Adipocyte (in vitro differentiated cells): ENCODE measurements at regions not wholly inside any gene's neighbourhood (a gene's known extent, or its start where the extent isn't known, plus 50 kb on each side); places are given as distances from the start of the nearest gene placed in this dataset.

ENCODE experiments used
- DNase-seq: peaks from one replicate; pipeline ENCODE4 v3.0.0-alpha.2; 2015; ENCODE audit warnings: low read depth
- H3K27me3 ChIP-seq: replicated peaks from 2 replicates; pipeline ENCODE4 v1.7.0; 2013; ENCODE audit warnings: mild to moderate bottlenecking, low read length, moderate library complexity; ENCODE audit not compliant: control insufficient read depth, insufficient read depth
- H3K36me3 ChIP-seq: 2 replicates; pipeline ENCODE4 v1.7.0; 2013; ENCODE audit warnings: low read length, mild to moderate bottlenecking, moderate library complexity; ENCODE audit not compliant: control insufficient read depth, insufficient read depth, severe bottlenecking
- H3K4me1 ChIP-seq: 2 replicates; pipeline ENCODE4 v1.7.0; 2013; ENCODE audit warnings: mild to moderate bottlenecking, low read length, moderate library complexity; ENCODE audit not compliant: control insufficient read depth, insufficient read depth
- H3K4me3 ChIP-seq: 2 replicates; pipeline ENCODE4 v1.7.0; 2013; ENCODE audit warnings: mild to moderate bottlenecking, low read length, moderate library complexity
- H3K9ac ChIP-seq: 2 replicates; pipeline ENCODE4 v1.7.0; 2013; ENCODE audit warnings: mild to moderate bottlenecking, low read length, moderate library complexity
- H3K9me3 ChIP-seq: 2 replicates; pipeline ENCODE4 v1.7.0; 2013; ENCODE audit warnings: mild to moderate bottlenecking, low read length, moderate library complexity; ENCODE audit not compliant: control insufficient read depth

DNA sequence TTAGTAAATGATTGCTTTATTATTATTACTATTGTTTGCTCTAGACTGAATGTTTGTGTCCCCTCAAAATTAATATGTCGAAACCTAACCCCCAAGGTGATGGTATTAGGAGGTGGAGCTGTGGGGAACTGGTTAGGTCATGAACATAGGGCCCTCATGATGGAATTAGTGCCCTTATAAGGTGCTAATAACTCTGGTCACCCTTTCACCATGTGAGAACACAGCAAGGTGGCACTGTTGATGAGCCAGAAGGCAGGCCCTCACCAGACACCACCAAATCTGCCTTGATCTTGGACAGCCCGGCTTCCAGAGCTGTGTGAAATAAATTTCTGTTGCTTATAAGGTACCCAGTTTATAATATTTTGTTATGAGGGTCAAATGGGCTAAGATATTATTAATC lies 95.8 kb downstream of the BDNF start:
- Histone ChIP-seq H3K9me3 (no peaks in the 10 kb centered on the region), H3K9ac (no peak overlapping the region), H3K27me3 (no peaks in the 10 kb centered on the region), H3K4me3 (no peak overlapping the region), H3K36me3 (no peaks in the 10 kb centered on the region), H3K4me1 (no peaks in the 10 kb centered on the region)
- no peak for DNase-seq

DNA sequence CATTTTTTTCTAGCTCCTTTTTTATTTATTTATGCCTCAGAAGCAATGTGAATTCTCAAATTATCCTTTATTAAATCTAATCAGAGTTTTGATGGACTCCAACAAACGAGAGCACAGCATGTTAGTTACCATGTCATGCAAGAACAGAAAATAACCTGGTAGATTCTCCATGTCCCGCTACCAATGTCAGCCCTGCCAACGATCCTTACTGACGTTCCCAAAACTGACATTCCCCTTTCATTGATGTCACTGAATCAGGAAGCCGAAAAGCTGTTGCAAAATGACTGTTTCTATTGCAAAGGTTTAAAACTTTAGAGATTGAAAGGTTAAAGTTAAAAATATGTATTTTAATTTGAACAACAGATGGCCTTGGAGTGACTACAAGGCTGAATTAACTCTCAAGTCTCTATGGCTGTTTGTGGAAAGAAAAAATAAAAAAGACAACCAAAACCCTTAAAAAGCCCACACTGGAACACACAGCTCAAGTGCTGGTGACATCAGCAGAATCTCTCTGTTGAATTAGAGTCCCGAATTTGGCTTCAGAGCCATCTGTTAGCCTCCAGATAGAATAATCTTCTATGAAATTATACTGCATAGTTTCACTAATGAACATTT lies 96.8 kb downstream of the BDNF start:
- Histone ChIP-seq H3K36me3 (no peaks in the 10 kb centered on the region), H3K4me1 (no peaks in the 10 kb centered on the region), H3K4me3 (no peak overlapping the region), H3K9me3 (no peaks in the 10 kb centered on the region), H3K27me3 (no peaks in the 10 kb centered on the region), H3K9ac (no peak overlapping the region)
- no peak for DNase-seq

DNA sequence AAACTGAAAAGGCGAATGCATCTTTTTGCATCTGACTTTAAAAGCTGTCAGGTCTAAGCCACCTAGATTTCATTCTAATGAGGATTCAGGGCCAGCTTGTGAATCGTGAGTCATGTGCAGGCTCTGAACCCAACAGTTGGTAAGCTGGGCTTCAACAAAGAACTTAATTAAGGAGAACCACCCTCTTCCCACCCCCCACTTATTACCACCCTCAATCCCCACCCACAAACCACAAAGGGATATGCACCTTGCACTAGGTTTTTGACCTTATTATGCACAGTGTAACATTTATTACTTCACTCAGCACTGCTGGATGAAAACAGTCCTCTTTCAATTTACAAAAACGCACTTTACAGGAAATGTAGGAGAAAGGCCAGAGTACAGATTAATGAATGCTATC lies 94.1 kb upstream of the LIN7C start:
- Histone ChIP-seq H3K9me3 (no peaks in the 10 kb centered on the region), H3K36me3 (no peaks in the 10 kb centered on the region), H3K9ac (no peak overlapping the region), H3K4me1 (no peaks in the 10 kb centered on the region), H3K27me3 (no peaks in the 10 kb centered on the region), H3K4me3 (no peak overlapping the region)
- DNase-seq: no peak

DNA sequence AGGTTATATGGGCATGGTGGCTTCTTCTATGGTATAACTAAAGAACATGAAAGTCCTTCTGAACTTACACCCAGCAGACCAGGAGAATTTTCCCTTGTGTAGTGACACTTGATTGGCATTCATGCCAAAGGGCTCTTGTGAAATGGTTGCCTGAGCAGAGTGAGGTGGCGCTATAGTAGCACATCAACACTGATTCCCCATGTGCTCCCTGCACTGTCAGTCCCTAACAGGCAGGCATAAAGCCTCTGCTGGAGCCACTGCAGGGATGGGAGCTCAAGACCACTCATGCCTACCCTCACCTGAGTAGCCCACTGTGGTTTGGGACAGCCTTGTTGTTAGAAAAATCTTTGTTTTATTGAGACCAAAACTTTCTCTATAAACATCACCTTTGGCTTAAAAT lies 92.6 kb upstream of the LIN7C start:
- H3K27me3 ChIP-seq: no peaks in the 10 kb centered on the region
- no peaks in the 10 kb centered on the region for H3K9me3 ChIP-seq
- H3K9ac ChIP-seq: no peak overlapping the region
- no peaks in the 10 kb centered on the region for H3K4me1 ChIP-seq
- no peak for DNase-seq
- H3K36me3 ChIP-seq: no peaks in the 10 kb centered on the region
- no peak overlapping the region for H3K4me3 ChIP-seq

DNA sequence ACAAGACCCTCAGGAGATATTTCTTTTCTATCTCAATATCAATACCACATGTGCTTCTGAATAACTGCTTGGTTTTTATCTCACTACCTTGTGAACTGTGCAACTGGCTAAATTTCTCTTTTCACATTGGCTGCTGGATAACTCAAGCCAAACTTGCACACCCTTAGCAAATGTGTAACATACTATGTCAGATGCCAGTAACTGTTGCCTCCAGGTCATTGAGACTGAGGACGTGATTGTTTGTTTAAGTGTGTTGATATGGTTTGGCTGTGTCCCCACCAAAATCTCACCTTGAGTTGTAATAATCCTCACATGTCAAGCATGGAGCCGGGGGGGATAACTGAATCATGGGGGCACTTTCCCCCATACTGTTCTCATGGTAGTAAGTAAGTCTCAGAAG lies 90.2 kb upstream of the LIN7C start:
- Histone ChIP-seq H3K9ac (no peak overlapping the region), H3K36me3 (no peaks in the 10 kb centered on the region), H3K4me3 (no peak overlapping the region), H3K27me3 (no peaks in the 10 kb centered on the region), H3K4me1 (no peaks in the 10 kb centered on the region), H3K9me3 (no peaks in the 10 kb centered on the region)
- DNase-seq: no peak

DNA sequence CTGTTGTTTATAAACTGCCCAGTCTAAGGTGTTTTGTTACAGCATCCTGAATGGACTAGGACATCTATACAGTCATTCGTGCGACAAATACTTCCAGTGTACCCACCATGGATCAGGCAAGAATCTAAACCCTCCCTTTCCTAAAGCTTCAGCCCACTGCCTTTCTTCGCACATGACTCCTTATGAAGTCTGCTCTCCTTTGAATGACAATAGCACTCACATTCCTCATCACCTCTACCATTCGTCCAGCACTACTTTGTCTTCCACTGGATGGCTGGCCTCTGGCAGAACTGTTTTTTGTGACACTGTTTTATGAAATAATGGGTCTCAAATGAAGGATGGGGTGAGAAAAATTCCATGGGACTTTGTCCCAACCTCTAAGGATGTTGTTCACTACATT lies 89.8 kb upstream of the LIN7C start:
- DNase-seq: no peak
- Histone ChIP-seq H3K36me3 (no peaks in the 10 kb centered on the region), H3K4me3 (no peak overlapping the region), H3K27me3 (no peaks in the 10 kb centered on the region), H3K4me1 (no peaks in the 10 kb centered on the region), H3K9me3 (no peaks in the 10 kb centered on the region), H3K9ac (no peak overlapping the region)

DNA sequence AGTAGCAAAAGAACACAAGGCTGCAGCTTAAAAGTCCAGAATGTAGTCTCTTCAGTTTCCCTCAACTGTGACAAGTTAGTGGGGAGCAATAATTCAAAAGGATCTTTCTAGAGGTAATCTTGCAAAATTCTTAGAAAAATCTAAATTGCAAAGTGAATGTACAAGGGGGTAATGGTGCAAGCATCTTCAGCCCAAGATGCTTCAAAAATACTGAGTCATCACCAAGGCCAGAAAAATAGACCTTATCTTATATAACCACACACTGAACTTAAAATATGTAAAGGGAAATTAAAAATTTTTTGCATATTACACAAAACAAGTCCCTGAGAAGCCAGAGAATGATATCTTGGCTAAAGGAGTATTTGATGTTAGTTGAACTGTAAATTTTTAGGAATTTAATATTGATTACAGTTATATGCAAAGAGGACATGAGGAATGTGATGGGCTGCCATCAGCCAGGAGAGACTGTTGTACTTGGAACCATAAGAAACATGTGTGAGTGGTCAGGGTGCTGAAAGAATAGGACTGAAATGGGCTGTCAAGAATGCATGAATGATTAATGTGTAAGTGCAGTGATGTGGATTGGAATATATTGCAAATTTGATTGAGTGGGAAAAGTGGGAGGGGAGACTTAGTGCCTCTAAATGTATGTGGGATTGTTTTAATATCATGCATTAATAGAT lies 85.7 kb upstream of the LIN7C start:
- peak; percentile 34 for DNase-seq
- Histone ChIP-seq H3K9me3 (no peaks in the 10 kb centered on the region), H3K9ac (no peak overlapping the region), H3K4me1 (no peaks in the 10 kb centered on the region), H3K36me3 (no peaks in the 10 kb centered on the region), H3K27me3 (no peaks in the 10 kb centered on the region), H3K4me3 (no peak overlapping the region)

DNA sequence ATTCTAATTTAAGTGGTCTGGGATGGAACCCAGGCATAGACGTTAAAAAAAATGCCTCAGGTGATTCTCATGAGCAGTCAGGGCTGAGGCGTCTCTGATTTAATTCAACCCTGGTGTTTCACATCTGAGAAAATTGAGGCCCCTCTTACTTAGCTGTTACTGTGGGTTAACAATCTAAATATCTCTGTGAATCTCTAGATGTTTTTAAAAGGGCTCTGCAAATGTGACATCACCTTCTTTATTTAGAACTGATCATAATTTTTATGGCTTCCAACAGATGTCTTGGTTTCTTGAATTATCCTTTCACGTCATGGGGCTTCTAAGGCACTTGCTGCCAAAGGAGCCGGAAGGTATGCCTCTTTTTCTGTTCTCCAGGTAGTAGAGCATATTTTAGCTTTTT lies 76.1 kb upstream of the LIN7C start:
- no peak overlapping the region for H3K9ac ChIP-seq
- no peaks in the 10 kb centered on the region for H3K36me3 ChIP-seq
- H3K4me1 ChIP-seq: peaks cover 1% of the 10 kb centered on the region
- no peak for DNase-seq
- H3K27me3 ChIP-seq: no peaks in the 10 kb centered on the region
- H3K4me3 ChIP-seq: no peak overlapping the region
- H3K9me3 ChIP-seq: peaks cover 2% of the 10 kb centered on the region

DNA sequence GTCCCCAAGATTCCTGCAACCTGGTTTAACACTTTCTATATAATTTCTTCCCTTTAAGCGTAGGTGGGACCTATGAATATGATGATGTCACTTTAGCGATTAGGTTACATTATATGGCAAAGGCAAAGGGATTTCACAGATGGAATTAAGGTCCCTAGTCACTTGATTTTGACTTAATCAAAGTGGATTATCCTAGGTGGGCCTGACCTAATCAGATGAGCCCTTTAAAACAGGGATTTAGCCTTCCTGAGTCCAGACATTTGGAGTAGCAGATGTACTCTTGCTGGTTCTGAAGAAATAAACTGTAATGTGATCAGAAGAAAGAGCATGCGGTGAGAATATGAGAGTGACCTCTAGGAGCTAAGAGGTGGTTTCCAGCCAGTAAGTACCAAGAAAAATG lies 67.8 kb upstream of the LIN7C start:
- no peak for DNase-seq
- H3K4me3 ChIP-seq: no peak overlapping the region
- no peaks in the 10 kb centered on the region for H3K27me3 ChIP-seq
- H3K4me1 ChIP-seq: peaks cover 12% of the 10 kb centered on the region
- no peaks in the 10 kb centered on the region for H3K36me3 ChIP-seq
- no peaks in the 10 kb centered on the region for H3K9me3 ChIP-seq
- H3K9ac ChIP-seq: no peak overlapping the region

DNA sequence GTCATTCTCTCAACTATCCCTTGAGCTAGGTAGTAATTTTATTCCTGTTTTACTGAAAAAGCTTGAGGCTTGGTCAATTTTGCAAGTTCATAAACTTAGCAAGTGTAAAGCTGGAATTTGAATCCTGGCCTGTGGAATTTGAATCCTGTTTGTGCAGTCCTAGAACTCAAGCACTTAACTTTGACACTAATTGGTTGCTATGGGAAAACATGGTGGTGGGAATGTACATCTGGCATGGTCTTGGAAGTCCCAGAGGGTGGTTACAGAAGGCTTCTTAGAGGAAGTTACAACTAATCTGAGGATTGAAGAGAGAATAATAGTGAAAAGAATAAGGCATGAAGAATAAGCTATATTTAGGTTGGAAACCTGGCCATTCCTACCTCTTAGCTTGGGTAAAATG lies 66.5 kb upstream of the LIN7C start:
- Histone ChIP-seq H3K9me3 (no peaks in the 10 kb centered on the region), H3K9ac (no peak overlapping the region), H3K27me3 (no peaks in the 10 kb centered on the region), H3K4me3 (no peak overlapping the region), H3K4me1 (peaks cover 12% of the 10 kb centered on the region), H3K36me3 (no peaks in the 10 kb centered on the region)
- DNase-seq: no peak

DNA sequence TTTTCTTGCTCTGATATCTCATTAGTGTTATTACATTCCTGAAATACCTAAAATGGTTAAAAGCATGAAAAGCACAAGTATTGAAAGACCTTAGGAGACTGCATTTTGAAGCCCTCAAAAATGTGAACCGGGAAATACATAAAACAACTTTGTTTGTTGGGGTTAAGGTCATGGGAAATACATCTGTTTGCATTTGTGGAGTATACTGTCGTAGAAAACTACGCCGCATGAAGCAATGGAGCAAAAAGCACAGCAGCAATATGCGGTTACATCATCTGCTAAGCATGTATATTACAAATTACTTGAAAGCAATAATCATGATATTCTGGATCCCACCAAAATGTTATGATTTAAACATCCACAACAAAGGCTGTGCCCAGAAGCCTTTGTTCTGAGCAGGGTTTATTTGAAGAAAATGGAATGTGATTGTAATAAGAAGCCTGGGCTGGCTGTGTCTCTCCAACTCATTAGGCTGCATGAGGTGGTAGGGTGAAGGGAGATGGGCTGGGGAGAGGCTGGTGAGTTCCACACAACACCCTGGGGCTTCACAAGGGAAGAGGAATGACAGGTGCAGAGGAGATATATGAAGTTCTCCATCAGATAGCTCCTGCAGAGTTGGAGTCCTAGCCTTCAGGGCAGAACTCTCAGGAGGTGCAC lies 64.7 kb upstream of the LIN7C start:
- Histone ChIP-seq H3K4me1 (peaks cover 7% of the 10 kb centered on the region), H3K27me3 (no peaks in the 10 kb centered on the region), H3K9me3 (no peaks in the 10 kb centered on the region), H3K9ac (no peak overlapping the region), H3K36me3 (no peaks in the 10 kb centered on the region), H3K4me3 (no peak overlapping the region)
- DNase-seq: peak; percentile 79
